SK-N-SH (cell line): ENCODE measurements at regions not wholly inside any gene's neighbourhood (a gene's known extent, or its start where the extent isn't known, plus 50 kb on each side); places are given as distances from the start of the nearest gene placed in this dataset.

Experiments
- RCOR1 ChIP-seq: fragments of 150-350 bp; IDR thresholded peaks from 2 replicates; pipeline ENCODE4 v1.6.1; 2017; ENCODE audit warnings: antibody characterized with exemption, low read length
- USF1 ChIP-seq: IDR thresholded peaks from 2 replicates; pipeline ENCODE4 v1.4.0; 2012; ENCODE audit warnings: low read depth, borderline replicate concordance
- TF ChIP-seq, protein P1 (sequence below): fragments of 200-600 bp; sonication (generic); IDR thresholded peaks from 2 replicates; pipeline ENCODE4 v1.6.1; 2017; ENCODE audit warnings: antibody characterized with exemption, mild to moderate bottlenecking, moderate library complexity

DNA sequence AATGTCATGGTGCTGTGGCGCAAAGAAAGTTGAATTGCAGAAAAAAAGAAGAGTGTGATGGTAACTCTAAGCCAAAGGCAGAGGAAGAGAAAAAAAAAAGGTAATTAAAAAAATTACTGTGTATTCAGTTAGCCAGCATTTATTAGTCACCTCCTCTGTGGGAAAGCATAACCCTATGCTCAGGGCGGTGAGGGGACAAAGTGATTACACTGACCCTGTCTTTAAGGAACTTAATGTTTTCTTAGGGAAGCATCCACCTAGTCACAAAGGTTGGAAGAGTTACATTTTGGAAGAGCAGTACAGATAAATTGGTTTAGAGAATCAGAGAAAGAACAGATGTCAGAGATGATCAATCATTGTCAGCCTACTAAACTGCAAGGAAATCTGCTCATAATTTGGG is 410.3 kb downstream of the CDH11 start:
- TF ChIP-seq, protein P1, sequence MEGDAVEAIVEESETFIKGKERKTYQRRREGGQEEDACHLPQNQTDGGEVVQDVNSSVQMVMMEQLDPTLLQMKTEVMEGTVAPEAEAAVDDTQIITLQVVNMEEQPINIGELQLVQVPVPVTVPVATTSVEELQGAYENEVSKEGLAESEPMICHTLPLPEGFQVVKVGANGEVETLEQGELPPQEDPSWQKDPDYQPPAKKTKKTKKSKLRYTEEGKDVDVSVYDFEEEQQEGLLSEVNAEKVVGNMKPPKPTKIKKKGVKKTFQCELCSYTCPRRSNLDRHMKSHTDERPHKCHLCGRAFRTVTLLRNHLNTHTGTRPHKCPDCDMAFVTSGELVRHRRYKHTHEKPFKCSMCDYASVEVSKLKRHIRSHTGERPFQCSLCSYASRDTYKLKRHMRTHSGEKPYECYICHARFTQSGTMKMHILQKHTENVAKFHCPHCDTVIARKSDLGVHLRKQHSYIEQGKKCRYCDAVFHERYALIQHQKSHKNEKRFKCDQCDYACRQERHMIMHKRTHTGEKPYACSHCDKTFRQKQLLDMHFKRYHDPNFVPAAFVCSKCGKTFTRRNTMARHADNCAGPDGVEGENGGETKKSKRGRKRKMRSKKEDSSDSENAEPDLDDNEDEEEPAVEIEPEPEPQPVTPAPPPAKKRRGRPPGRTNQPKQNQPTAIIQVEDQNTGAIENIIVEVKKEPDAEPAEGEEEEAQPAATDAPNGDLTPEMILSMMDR = no peak
- no peak for TF ChIP-seq USF1
- no peak for TF ChIP-seq RCOR1
